SK-N-SH (cell line): ENCODE measurements at regions not wholly inside any gene's neighbourhood (a gene's known extent, or its start where the extent isn't known, plus 50 kb on each side); places are given as distances from the start of the nearest gene placed in this dataset.

Source experiments
- CTCF ChIP-seq: fragments of 200-600 bp; sonication (generic); IDR thresholded peaks from 2 replicates; pipeline ENCODE4 v1.6.1; 2017; ENCODE audit warnings: antibody characterized with exemption, mild to moderate bottlenecking, moderate library complexity
- EP300 ChIP-seq, 2 experiments: IDR thresholded peaks; 2 replicates each; pipeline versions ENCODE4 v1.4.0 to v1.6.1; 2012; ENCODE audit warnings: borderline replicate concordance in 1 of 2, low read depth in 1 of 2, low read length in 1 of 2
- NFIC ChIP-seq: IDR thresholded peaks from 2 replicates; pipeline ENCODE4 v1.4.0; 2012; ENCODE audit warnings: borderline replicate concordance
- RCOR1 ChIP-seq: fragments of 150-350 bp; IDR thresholded peaks from 2 replicates; pipeline ENCODE4 v1.6.1; 2017; ENCODE audit warnings: antibody characterized with exemption, low read length
- REST ChIP-seq: IDR thresholded peaks from 2 replicates; pipeline ENCODE4 v1.6.1; 2012; ENCODE audit warnings: mild to moderate bottlenecking, low read depth, low read length, moderate library complexity
- SIN3A ChIP-seq: IDR thresholded peaks from 2 replicates; pipeline ENCODE4 v1.6.1; 2012; ENCODE audit warnings: low read depth, mild to moderate bottlenecking, low read length, moderate library complexity, borderline replicate concordance
- YY1 ChIP-seq: IDR thresholded peaks from 2 replicates; pipeline ENCODE4 v1.4.0; 2012; ENCODE audit warnings: low read depth, mild to moderate bottlenecking

DNA sequence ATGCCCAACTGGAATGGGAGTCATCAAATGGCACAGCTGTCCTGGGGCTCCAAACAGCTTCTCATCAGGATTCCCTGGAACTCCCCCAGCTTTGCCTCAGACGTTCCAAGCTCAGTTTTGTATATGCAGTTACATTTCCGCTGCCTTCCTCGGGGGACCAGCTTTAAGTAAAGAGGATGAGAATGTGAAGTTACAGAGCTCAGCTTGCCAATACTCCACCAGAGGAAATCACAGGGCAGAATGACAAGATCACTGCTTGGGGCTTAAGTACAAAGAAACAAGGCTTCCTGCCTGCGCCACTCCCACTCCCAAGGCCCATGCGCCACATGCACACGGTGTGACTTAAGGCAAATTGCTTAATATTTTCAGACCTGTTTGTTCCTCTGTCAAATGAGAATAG lies 272.4 kb upstream of the CDH11 start:
- TF ChIP-seq REST (no peak), EP300 (IDR thresholded peaks at IDR 0.05; ENCODE audit: borderline replicate concordance in 1 of 2, low read depth in 1 of 2, low read length in 1 of 2) (no peak), CTCF (no peak), YY1 (no peak), NFIC (no peak), SIN3A (no peak), RCOR1 (no peak)
